GM18951 (cell line): ENCODE measurements at regions not wholly inside any gene's neighbourhood (a gene's known extent, or its start where the extent isn't known, plus 50 kb on each side); places are given as distances from the start of the nearest gene placed in this dataset.

Source experiments
- POLR2A ChIP-seq: IDR thresholded peaks from 4 replicates; pipeline ENCODE4 v1.6.1; 2011; ENCODE audit warnings: mild to moderate bottlenecking; ENCODE audit not compliant: insufficient read length, insufficient read depth; ENCODE audit errors: extremely low read depth
- in situ Hi-C: fragments of 300-500 bp; cut with MboI; formaldehyde crosslinking; loops from one replicate; pipeline ENCODE4 v1.12.0; 2022; ENCODE audit warnings: low sequenced_read_pairs, mixed read lengths, inconsistent platforms; ENCODE audit not compliant: unreplicated experiment

DNA sequence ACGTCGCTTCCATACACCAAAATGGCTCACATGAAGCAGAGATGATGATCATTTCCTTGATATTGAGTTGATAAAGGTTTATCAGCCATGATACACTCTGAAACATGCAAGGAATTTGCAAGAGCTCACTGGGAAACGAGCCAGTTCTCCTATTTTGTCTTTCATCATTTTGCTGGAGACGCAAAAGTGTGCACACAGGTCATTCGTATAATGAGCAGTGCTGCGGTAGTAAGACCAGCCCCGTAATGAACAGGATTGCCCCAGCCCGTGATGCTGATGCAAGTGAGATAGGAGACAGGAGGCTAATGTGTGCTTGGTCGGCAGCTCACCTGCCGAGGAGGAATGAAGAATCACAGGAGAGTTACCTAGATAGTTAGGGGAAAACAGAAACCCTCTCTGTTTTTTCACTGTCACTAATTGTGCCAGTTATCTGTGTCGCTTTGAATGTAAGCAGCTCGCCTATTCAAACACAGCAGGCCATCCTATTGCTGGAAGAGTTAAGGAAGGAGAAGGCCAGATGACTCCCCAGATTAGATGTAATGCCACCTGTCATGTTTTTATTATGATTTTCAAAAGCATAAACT is 391.8 kb downstream of the SAMD5 start:
- no peak for TF ChIP-seq POLR2A
- in situ Hi-C loops, result no loop called here

DNA sequence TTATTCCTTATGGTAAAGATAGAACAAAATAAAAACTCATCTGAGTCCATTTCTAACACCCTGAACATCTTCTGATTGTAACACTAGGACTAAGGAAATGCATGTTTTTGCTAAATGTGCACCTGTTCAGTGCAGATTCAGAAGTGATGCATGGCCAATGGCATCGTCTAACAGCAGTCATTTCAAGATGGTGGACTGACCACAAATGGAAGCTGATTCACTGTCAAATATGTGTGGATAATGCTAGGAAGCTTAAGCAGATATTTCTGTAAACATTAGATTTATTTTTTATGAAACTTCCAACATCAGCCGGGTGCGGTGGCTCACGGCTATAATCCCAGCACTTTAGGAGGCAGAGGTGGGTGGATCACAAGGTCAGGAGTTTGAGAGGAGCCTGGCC is 394.8 kb downstream of the SAMD5 start:
- in situ Hi-C loops, result no loop called here
- no peak for TF ChIP-seq POLR2A

DNA sequence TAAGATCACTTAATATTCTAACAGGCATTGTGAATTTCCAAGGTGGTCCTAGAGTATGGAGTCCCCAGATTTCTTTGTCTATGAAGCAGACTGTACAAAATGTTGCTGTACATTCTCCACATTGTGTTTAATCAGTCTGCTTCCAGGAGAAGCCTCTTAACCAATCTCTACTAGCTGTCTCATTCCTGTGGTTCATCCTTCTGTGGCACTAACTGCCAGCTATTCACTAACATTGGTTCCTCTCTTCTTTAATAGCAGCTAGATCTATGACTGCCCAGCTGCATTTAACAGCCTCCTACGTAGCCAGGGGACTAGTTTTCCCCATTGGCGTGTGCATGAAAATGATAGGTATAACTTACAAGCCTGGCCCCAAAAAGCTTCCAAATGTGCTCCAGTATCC is 395.4 kb downstream of the SAMD5 start:
- no peak for TF ChIP-seq POLR2A

DNA sequence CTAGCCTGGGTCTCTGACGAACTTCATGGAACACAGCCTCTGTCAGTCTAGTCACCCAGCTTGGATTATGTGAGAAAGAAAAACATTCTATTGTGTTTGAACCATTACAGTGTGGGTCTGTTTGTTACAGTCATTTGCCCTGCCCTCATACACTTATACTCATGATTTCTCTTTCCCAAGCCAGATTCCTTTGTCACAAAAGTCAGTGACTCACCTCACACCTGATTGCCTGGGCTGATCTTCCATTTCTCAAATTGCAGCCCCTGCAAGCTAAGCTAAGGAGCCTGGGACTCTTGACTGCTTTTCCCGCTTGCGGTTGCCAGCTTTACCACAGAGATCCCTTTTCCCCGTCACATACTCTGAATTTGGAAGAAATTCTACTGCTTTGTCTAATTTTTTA is 395.9 kb downstream of the SAMD5 start:
- no peak for TF ChIP-seq POLR2A
- in situ Hi-C loops, result no loop called here

More for the DNA sequence above, 395.4 kb downstream of the SAMD5 start:
- in situ Hi-C loops, result no loop called here

DNA sequence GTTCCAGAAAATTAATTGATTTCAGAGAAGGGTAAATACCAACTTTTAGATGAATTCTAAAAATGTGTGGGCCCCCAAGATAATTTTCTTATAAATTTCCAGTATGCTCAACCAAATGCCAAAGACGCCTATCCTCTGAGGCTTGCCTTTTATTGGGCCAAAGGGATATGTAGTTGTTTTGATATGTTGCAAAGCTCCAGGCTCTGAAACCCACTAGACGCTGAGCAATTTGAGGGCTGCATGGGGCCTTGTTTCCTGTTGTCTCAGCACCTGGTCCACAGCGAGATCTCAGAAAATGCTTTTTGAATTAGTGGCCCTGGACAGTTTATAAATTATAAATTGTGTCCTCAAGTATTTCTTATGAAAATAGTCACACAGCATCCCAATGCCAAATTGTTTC is 397.2 kb downstream of the SAMD5 start:
- TF ChIP-seq POLR2A, result no peak
- in situ Hi-C loops, result no loop called here

DNA sequence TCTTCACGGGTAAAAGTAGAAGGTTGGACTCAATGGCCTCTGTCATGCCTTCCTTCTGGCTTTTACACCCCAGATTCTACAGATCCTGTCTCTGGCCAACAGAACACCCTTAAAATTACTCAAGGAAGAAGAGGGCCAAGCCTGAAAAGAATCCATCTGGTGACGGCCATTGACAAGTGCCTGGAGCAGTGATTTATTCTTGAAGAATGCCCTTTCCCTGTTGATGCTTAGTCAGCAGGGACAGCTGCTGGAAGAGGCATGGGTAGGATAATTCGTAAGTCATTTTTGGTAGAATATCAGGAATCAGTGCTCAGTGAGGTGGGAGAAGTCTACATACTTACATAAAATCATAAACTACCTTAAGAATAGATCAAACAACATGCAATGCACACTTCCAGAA is 397.9 kb downstream of the SAMD5 start:
- no peak for TF ChIP-seq POLR2A
- in situ Hi-C loops, result no loop called here

DNA sequence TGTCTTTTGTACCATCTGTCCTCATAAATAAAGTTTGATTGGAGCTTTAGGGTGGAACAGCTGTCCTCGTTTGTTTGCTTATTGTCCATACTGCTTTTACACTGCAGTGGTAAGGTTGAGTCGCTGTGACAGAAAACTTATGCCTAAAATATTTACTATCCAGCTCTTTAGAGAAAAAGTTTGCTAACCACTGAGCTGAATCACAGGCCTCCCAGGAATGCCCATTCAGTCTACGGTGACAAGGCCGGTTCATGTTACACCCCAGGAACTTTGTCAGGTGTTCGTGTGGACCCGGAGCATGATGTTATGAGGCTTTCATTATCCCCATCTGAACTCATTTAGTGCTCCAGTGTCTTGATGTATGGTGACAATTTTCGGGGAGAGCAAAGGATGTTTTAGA is 401.1 kb downstream of the SAMD5 start:
- TF ChIP-seq POLR2A, result no peak
- in situ Hi-C loops, result no loop called here

DNA sequence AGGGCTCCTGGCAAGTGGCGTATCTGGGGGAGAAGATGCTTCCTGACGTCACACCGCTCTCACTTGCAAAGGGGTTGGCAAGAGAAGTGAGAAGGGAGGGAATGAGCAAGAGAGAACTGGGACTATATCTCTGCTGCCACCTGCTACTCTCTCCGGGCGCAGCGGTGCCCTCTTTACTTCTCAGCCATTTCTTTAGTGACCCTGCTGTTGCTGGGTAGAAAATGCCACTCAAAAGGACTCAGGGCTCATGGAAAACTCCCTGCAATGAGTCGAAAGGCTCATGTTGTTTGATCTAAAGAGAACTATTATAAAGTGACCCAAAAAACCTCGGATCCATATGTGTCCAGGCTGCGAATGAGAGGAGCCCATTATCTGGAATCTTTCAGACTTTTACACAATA is 401.8 kb downstream of the SAMD5 start:
- in situ Hi-C loops, result no loop called here
- no peak for TF ChIP-seq POLR2A

DNA sequence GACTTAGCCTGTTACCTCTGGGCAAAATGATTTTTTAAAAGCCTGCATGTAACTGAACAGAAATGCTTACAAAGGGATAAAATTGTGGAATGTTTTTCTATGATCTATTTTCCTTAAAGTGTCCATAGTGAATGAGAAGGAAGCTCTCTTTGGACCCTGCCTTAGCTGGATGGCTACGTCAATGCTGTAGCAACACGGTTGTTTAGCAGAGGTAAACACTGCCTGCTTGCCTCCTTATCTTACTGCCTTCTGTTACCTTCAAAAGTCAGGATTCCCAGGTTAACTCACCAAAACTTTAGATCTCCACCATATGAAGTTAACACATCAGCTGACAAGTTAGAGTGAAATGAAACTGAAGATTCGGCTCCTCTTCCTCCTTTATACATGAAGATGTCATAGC is 402.6 kb downstream of the SAMD5 start:
- in situ Hi-C loops, result no loop called here
- TF ChIP-seq POLR2A, result no peak

DNA sequence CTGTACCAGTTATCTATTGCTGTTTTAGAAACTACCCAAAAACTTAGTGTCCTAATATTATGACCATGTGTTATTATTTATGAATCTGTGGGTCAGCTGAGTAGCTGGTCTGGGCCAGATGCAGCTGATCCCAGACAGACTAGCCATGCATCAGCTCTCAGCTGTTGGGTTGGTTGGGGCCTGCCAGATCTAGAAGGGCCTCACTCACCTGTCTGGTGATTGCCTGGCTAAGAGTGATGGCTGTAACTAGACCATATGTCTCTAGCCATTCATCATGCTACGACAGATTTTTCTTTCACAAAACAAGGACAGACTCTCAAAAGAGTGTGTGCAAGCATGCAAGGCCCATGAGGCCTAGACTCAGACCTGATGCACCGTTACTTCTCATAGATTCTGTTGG is 403.2 kb downstream of the SAMD5 start:
- in situ Hi-C loops, result no loop called here
- no peak for TF ChIP-seq POLR2A

DNA sequence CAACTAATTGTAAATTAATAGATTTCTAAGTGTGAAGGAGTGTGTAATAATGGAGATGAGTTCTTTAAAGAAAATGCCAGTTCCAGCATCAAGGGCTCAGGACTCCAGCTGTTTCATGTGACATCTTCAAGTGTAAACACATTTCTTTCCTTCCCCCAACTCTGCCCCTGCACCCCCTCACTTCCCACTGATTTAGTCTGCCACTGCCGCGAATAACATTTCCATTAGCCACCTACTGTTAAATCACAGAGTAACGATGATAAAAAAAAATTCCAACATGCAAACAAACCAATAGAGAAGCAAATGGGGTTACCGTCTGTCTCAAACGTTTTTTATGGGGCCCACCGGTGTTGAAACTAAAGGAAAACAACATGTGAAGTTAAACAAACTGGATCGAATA is 414.3 kb downstream of the SAMD5 start:
- TF ChIP-seq POLR2A, result no peak
- in situ Hi-C loops, result no loop called here

DNA sequence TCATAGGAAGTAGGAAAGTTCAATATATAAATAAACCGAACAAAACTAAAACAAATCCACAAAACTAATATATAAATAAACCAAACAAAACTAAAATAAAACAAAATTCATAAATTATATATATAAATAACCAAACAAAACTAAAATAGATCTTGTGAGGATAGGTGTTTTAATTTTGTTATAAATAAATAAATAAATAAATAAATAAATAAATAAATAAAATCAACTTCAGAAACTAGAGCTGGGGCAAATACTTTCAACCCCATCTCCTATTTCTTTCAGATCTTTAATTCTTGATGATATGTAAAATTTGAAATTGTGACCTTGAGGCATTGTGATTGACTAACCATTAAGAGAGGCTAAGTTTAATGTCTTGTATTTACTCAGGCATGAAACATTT is 416.1 kb downstream of the SAMD5 start:
- no peak for TF ChIP-seq POLR2A
- in situ Hi-C loops, result no loop called here

DNA sequence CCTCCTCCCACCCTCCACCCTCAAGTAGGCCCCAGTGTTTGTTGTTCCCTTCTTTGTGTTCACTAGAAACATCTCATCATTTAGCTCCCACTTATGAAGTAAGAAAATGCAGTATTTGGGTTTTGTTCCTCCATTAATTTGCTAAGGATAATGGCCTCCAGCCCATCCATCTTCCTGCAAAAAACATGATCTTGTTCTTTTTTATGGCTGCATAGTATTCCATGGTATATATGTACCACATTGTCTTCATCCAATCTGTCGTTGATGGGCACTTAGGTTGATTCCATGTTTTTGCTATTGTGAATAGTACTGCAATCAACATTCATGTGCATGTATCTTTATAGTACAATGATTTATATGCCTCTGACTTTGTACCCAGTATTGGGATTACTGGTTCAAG is 416.8 kb upstream of the SASH1 start:
- in situ Hi-C loops, result no loop called here
- no peak for TF ChIP-seq POLR2A

DNA sequence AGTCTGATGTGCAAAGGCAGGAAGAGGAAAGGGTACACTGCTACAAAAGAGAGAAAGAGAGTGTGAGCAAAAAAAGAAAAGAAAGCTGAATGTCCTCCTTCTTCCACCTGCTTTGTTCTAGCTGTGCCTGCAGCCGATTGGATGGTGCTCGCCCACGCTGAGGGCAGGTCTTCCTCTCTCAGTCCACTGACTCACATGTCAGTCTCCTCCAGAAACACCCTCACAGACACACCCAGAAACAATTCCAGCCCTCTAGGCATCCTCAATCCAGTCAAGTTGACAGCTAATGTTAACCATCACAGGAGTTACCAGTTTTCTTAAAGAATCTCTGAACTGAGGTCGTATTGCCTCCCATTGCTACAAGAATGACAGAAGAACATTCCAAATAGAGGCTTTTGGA is 411.9 kb upstream of the SASH1 start:
- TF ChIP-seq POLR2A, result no peak
- in situ Hi-C loops, result no loop called here

DNA sequence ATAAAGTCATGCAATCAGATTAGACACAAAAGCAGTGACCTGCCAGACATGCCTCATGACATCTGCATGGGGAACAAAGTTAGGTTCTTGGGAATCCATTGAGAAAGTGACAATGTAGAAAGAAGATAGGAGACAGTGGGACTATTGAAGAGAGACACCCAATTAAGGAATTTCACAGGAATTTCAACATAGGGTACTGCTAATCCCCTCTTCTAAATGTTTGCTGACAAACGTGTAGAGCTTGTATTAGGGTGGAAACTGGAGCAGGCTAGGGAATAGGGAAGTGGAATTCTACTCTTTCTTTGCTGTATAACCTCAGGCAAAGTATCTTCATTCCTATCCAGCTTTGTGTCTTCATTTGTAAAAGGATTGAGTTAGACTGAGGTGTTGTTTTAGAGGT is 409.4 kb upstream of the SASH1 start:
- in situ Hi-C loops, result no loop called here
- no peak for TF ChIP-seq POLR2A
